HG02763 (cell line): ENCODE measurements at regions not wholly inside any gene's neighbourhood (a gene's known extent, or its start where the extent isn't known, plus 50 kb on each side); places are given as distances from the start of the nearest gene placed in this dataset.
"Not testable (repeated sequence)": the region's sequence is repeated elsewhere in the genome, so short reads cannot be mapped to it uniquely, and the experiment has no call there.

Source experiments
- ATAC-seq: cut with Tn5 transposase; IDR thresholded peaks from one replicate; pipeline ENCODE4 v1.9.1; 2021; ENCODE audit warnings: mild to moderate bottlenecking, moderate library complexity; ENCODE audit not compliant: unreplicated experiment

GRCh38 chr2:14904378-14904777 is 271.9 kb downstream of the LRATD1 start:
- ATAC-seq, result not testable (repeated sequence)

- no peak for ATAC-seq
These were observed 273.1 kb downstream of the LRATD1 start for GRCh38 chr2:14905571-14905970.

- no peak for ATAC-seq
These were observed 274.6 kb downstream of the LRATD1 start for GRCh38 chr2:14907014-14907612.

GRCh38 chr2:14909795-14910194 is 277.3 kb downstream of the LRATD1 start:
- ATAC-seq, result no peak

- no peak for ATAC-seq
These were observed 278.1 kb downstream of the LRATD1 start for GRCh38 chr2:14910654-14911053.

- ATAC-seq, result no peak
These were observed 283.5 kb downstream of the LRATD1 start for GRCh38 chr2:14915983-14916382.

- ATAC-seq, result no peak
These were observed 291.5 kb downstream of the LRATD1 start for GRCh38 chr2:14923820-14924580.

GRCh38 chr2:14925471-14925870 is 293.0 kb downstream of the LRATD1 start:
- ATAC-seq, result no peak

GRCh38 chr2:14927021-14927564 is 294.6 kb downstream of the LRATD1 start:
- no peak for ATAC-seq

- no peak for ATAC-seq
These were observed 295.5 kb downstream of the LRATD1 start for GRCh38 chr2:14928056-14928455.

GRCh38 chr2:14930441-14930840 is 297.9 kb downstream of the LRATD1 start:
- ATAC-seq, result no peak

GRCh38 chr2:14932285-14932684 is 299.8 kb downstream of the LRATD1 start:
- no peak for ATAC-seq

- no peak for ATAC-seq
These were observed 301.2 kb downstream of the LRATD1 start for GRCh38 chr2:14933753-14934152.

GRCh38 chr2:14936426-14936825 is 303.9 kb downstream of the LRATD1 start:
- no peak for ATAC-seq

- no peak for ATAC-seq
These were observed 304.8 kb downstream of the LRATD1 start for GRCh38 chr2:14937336-14937735.

GRCh38 chr2:14941151-14941631 is 308.7 kb downstream of the LRATD1 start:
- no peak for ATAC-seq

- no peak for ATAC-seq
These were observed 310.5 kb downstream of the LRATD1 start for GRCh38 chr2:14942987-14943386.

- peak; percentile 76 for ATAC-seq
These were observed 312.2 kb downstream of the LRATD1 start for GRCh38 chr2:14944562-14945346.

- ATAC-seq, result no peak
These were observed 319.2 kb downstream of the LRATD1 start for GRCh38 chr2:14951569-14952285.

GRCh38 chr2:14952400-14952963 is 320.0 kb downstream of the LRATD1 start:
- no peak for ATAC-seq
